ENCODE measurements at regions not wholly inside any gene's neighbourhood (a gene's known extent, or its start where the extent isn't known, plus 50 kb on each side); places are given as distances from the start of the nearest gene placed in this dataset.

DNA sequence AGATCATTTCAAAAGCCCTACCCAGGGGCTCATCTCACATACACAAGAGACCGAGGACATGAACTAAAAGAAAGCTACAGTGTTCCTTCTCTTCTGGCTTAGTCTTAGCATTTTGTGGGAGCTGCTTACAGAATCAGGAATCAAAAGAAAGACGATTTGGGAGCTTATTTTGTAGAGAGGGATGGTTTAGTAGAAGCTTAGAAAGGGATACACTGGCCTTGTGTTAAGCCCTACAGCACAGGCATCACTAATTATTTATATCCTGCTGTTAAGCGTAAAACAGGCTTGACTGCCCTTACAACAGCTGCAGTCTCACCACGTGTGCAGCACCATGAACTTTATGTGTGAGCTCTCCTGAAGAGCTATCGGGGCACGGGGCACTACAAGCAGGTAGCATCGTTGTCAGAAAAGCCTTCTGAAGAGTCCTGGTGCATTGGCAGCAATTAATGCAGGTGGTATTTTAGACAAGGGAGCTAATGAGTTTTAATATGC lies 798.3 kb downstream of the NXPH1 start:
- TF ChIP-seq, protein P1, sequence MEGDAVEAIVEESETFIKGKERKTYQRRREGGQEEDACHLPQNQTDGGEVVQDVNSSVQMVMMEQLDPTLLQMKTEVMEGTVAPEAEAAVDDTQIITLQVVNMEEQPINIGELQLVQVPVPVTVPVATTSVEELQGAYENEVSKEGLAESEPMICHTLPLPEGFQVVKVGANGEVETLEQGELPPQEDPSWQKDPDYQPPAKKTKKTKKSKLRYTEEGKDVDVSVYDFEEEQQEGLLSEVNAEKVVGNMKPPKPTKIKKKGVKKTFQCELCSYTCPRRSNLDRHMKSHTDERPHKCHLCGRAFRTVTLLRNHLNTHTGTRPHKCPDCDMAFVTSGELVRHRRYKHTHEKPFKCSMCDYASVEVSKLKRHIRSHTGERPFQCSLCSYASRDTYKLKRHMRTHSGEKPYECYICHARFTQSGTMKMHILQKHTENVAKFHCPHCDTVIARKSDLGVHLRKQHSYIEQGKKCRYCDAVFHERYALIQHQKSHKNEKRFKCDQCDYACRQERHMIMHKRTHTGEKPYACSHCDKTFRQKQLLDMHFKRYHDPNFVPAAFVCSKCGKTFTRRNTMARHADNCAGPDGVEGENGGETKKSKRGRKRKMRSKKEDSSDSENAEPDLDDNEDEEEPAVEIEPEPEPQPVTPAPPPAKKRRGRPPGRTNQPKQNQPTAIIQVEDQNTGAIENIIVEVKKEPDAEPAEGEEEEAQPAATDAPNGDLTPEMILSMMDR (IDR thresholded peaks at IDR 0.05; ENCODE audit: borderline replicate concordance): no peak
- no peak for DNase-seq
- H3K27me3 ChIP-seq (ENCODE audit: low read depth): no peaks in the 10 kb centered on the region

DNA sequence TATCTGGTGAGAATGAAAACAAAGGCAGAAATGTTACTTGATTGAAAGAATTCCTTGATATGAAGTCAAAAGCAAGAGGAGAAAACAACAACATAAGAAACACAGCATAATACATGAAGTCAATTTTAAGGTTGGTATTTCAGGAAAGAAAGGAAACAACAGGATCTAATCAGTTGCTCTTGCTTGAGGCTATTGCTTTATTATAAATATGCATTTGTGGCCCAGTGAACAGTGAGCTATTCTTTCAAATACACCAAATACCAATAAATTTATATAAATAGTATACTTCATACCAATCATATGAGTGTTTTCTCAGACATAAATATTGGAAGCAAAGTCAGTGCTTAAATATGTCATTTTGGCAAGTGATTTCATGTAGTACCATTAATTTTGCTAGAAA lies 806.6 kb downstream of the NXPH1 start:
- no peak for DNase-seq

More for the DNA sequence above, 798.3 kb downstream of the NXPH1 start:
- Histone ChIP-seq H3K27ac (replicated peaks) (no peak overlapping the region), H3K4me1 (no peaks in the 10 kb centered on the region), H3K36me3 (no peaks in the 10 kb centered on the region), H3K4me3 (no peak overlapping the region), H3K9me3 (replicated peaks) (no peaks in the 10 kb centered on the region)
- intact Hi-C loops (cut with micrococcal nuclease): no loop called here

DNA sequence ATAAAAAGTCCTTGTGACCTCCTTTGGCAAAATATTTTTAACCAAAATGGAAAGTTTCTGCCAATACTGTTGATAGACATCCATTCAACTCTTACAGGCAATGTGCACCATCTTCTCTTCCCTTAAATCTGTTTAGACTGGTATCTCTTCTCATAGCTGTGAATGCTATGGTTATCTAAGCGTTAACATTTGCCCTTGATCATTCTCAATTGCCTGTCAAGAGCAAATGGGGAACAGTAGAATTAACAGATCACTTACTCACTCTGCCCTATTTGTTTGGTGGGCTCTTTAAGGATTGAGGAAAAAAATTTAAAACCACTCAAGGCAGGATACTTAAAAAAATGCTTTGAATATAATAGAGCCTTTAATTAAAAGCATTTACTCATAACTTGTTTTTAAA lies 808.4 kb downstream of the NXPH1 start:
- Histone ChIP-seq H3K36me3 (no peaks in the 10 kb centered on the region), H3K9me3 (replicated peaks) (no peaks in the 10 kb centered on the region), H3K27ac (replicated peaks) (no peak overlapping the region), H3K4me3 (no peak overlapping the region), H3K27me3 (ENCODE audit: low read depth) (no peaks in the 10 kb centered on the region), H3K4me1 (no peaks in the 10 kb centered on the region)
- intact Hi-C loops (cut with micrococcal nuclease): no loop called here
- no peak for DNase-seq
- TF ChIP-seq, protein P1 (IDR thresholded peaks at IDR 0.05; ENCODE audit: borderline replicate concordance): no peak

More for the DNA sequence above, 806.6 kb downstream of the NXPH1 start:
- TF ChIP-seq, protein P1 (IDR thresholded peaks at IDR 0.05; ENCODE audit: borderline replicate concordance): no peak
- Histone ChIP-seq H3K9me3 (replicated peaks) (no peaks in the 10 kb centered on the region), H3K27ac (replicated peaks) (no peak overlapping the region), H3K27me3 (ENCODE audit: low read depth) (no peaks in the 10 kb centered on the region), H3K36me3 (no peaks in the 10 kb centered on the region), H3K4me3 (no peak overlapping the region), H3K4me1 (no peaks in the 10 kb centered on the region)
- intact Hi-C loops (cut with micrococcal nuclease): no loop called here

DNA sequence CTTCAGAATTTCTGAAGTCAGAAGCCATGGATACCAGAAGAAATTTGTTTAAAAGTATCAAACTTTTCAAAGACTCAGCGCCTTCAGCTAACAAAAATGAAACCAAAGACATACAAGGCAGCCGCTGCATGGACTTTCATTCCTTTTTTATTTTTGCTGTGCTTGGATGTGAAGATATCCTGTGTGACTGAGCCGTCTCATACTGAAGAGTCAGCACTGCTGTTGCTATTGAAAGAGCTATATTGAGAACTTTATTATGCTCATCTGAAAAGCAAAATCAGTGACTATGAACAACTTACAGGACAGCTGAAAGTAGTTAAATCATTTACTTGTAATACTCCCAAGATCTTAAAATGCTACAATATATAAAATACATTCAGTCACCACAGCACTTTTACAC lies 809.2 kb downstream of the NXPH1 start:
- no peaks in the 10 kb centered on the region for H3K4me1 ChIP-seq
- no peak for DNase-seq
- H3K27ac ChIP-seq (replicated peaks): no peak overlapping the region
- intact Hi-C loops (cut with micrococcal nuclease): no loop called here
- no peaks in the 10 kb centered on the region for H3K27me3 ChIP-seq (ENCODE audit: low read depth)
- H3K36me3 ChIP-seq: no peaks in the 10 kb centered on the region
- no peak overlapping the region for H3K4me3 ChIP-seq
- TF ChIP-seq, protein P1 (IDR thresholded peaks at IDR 0.05; ENCODE audit: borderline replicate concordance): no peak
- H3K9me3 ChIP-seq (replicated peaks): no peaks in the 10 kb centered on the region

DNA sequence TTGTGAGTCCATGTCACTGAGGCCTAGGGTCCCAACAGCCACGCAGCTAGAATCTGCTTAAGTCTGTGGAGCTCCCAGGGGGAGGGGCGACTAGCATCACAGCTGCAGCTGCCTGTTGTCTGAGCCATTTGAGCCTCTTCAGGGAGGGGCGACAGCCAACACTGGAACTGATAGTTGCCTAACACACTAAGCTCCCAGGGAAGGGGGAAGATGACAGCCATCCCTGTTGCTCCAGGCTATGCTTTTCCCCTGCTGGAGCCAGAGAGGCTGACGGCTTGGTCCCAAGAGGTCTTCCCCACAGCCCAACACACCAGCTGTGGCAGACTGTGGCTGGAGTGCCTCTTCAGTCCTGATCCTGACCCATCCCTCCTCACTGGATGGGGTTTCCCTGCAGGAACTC lies 817.5 kb downstream of the NXPH1 start:
- Histone ChIP-seq H3K36me3 (no peaks in the 10 kb centered on the region), H3K27me3 (ENCODE audit: low read depth) (no peaks in the 10 kb centered on the region), H3K9me3 (replicated peaks) (peaks cover 3% of the 10 kb centered on the region), H3K27ac (replicated peaks) (no peak overlapping the region), H3K4me3 (no peak overlapping the region), H3K4me1 (no peaks in the 10 kb centered on the region)
- TF ChIP-seq, protein P1 (IDR thresholded peaks at IDR 0.05; ENCODE audit: borderline replicate concordance): no peak
- DNase-seq: no peak
- intact Hi-C loops (cut with micrococcal nuclease): no loop called here

Data from left ventricle myocardium inferior (tissue), 1 donor.